ENCODE measurements at regions not wholly inside any gene's neighbourhood (a gene's known extent, or its start where the extent isn't known, plus 50 kb on each side); places are given as distances from the start of the nearest gene placed in this dataset.

GRCh38 chr14:40436551-40436950, 1004.3 kb upstream of the FBXO33 start:
- Histone ChIP-seq H3K4me2 (no peak overlapping the region), H3K9me3 (no peaks in the 10 kb centered on the region), H3K27me3 (ENCODE audit: insufficient read depth) (no peaks in the 10 kb centered on the region), H3K27ac (ENCODE audit: low read depth in 2 of 2, low read length in 1 of 2) (no peak overlapping the region), H3K4me1 (ENCODE audit: control insufficient read depth in 1 of 2, insufficient read depth in 2 of 2, low read depth in 1 of 2, low read length in 1 of 2) (no peaks in the 10 kb centered on the region), H4K20me1 (ENCODE audit: insufficient read depth) (no peaks in the 10 kb centered on the region), H3K9me2 (no peaks in the 10 kb centered on the region), H3K4me3 (ENCODE audit: low read depth in 2 of 2, low read length in 1 of 2) (no peak overlapping the region), H3K36me3 (replicated peaks in 1 of 2; ENCODE audit: control insufficient read depth in 1 of 2, insufficient read depth in 2 of 2, low read length in 1 of 2) (no peaks in the 10 kb centered on the region), H3K9ac (no peak overlapping the region), H3K79me2 (ENCODE audit: insufficient read depth) (no peaks in the 10 kb centered on the region), H3F3A (replicated peaks; ENCODE audit: insufficient read depth) (no peaks in the 10 kb centered on the region), H2AFZ (ENCODE audit: low read depth) (no peak overlapping the region)
- CTCF ChIA-PET, result no interaction called here
- POLR2A ChIA-PET, result no interaction called here
- no peak for DNase-seq
- TF ChIP-seq ZBTB33 (IDR thresholded peaks at IDR 0.05; ENCODE audit: borderline replicate concordance, low read depth) (no peak), PBX3 (IDR thresholded peaks at IDR 0.05) (no peak), TCF12 (IDR thresholded peaks at IDR 0.05) (no peak), REST (IDR thresholded peaks at IDR 0.05; ENCODE audit: low read depth, low read length) (no peak), GABPA (IDR thresholded peaks at IDR 0.05; ENCODE audit: low read depth) (no peak), NRF1 (IDR thresholded peaks at IDR 0.05; ENCODE audit: low read depth, low read length) (no peak), NFIC (IDR thresholded peaks at IDR 0.05; ENCODE audit: borderline replicate concordance) (no peak), CHD2 (IDR thresholded peaks at IDR 0.05; ENCODE audit: low read length, partially characterized antibody) (no peak), RXRA (IDR thresholded peaks at IDR 0.05; ENCODE audit: borderline replicate concordance, low read depth) (no peak)
- 2% methylated on average over 3 of the region's 3 CpGs for WGBS (ENCODE audit: low lambda C conversion rate)

- Histone ChIP-seq H3K9ac (no peak overlapping the region), H4K20me1 (ENCODE audit: insufficient read depth) (no peaks in the 10 kb centered on the region), H3K36me3 (replicated peaks in 1 of 2; ENCODE audit: control insufficient read depth in 1 of 2, insufficient read depth in 2 of 2, low read length in 1 of 2) (no peaks in the 10 kb centered on the region), H3K27me3 (ENCODE audit: insufficient read depth) (no peaks in the 10 kb centered on the region), H3K9me3 (no peaks in the 10 kb centered on the region), H3K4me2 (peak overlapping the region; percentile 52), H2AFZ (ENCODE audit: low read depth) (0 out of 2 replicates have a peak overlapping the region, but pooled peaks have one; percentile 59), H3K4me3 (ENCODE audit: low read depth in 2 of 2, low read length in 1 of 2) (peak overlapping the region; percentile 31 to 46; a peak in 3 of 4 replicates), H3K9me2 (no peaks in the 10 kb centered on the region), H3K4me1 (ENCODE audit: control insufficient read depth in 1 of 2, insufficient read depth in 2 of 2, low read depth in 1 of 2, low read length in 1 of 2) (no peaks in the 10 kb centered on the region), H3K27ac (ENCODE audit: low read depth in 2 of 2, low read length in 1 of 2) (no peak overlapping the region), H3K79me2 (ENCODE audit: insufficient read depth) (no peaks in the 10 kb centered on the region), H3F3A (replicated peaks; ENCODE audit: insufficient read depth) (no peaks in the 10 kb centered on the region)
- POLR2A ChIA-PET, result no interaction called here
- no peak for TF ChIP-seq NRF1 (IDR thresholded peaks at IDR 0.05; ENCODE audit: low read depth, low read length)
- peak; percentile 64 for TF ChIP-seq RAD21 (IDR thresholded peaks at IDR 0.05; ENCODE audit: low read length)
- peak; percentile 63 for TF ChIP-seq CTCF (IDR thresholded peaks at IDR 0.05)
- TF ChIP-seq NFIC (IDR thresholded peaks at IDR 0.05; ENCODE audit: borderline replicate concordance), result no peak
- peak; percentile 35; the same call in 1 of the 2 replicates for TF ChIP-seq SMC3 (IDR thresholded peaks at IDR 0.05; ENCODE audit: low read depth, low read length)
- peak; percentile 13 for DNase-seq
- CTCF ChIA-PET, result interaction anchor here (0.6 to 1.2 kb wide), 11 partner anchors 9 to 1320 kb away, joined by 3 to 5 read pairs (median 3); no protein-coding TSS in a partner anchor
- WGBS (ENCODE audit: low lambda C conversion rate), result 11% methylated on average over 6 of the region's 6 CpGs
These were observed 985.7 kb upstream of the FBXO33 start for GRCh38 chr14:40417777-40418401.
